DMS53 treated with DMSO at 0.1 percent for 48 hours (cell line): ENCODE measurements at regions not wholly inside any gene's neighbourhood (a gene's known extent, or its start where the extent isn't known, plus 50 kb on each side); places are given as distances from the start of the nearest gene placed in this dataset.
"Not testable (repeated sequence)": the region's sequence is repeated elsewhere in the genome, so short reads cannot be mapped to it uniquely, and the experiment has no call there.

Source experiments
- DNase-seq: peaks from one replicate; lab custom pipeline; 2025; ENCODE audit not compliant: unreplicated experiment; lab: John Stamatoyannopoulos, UW

- DNase-seq = no peak
Measured at GRCh38 chr15:35210370-35210769, 125.3 kb upstream of the NANOGP8 start.

DNA sequence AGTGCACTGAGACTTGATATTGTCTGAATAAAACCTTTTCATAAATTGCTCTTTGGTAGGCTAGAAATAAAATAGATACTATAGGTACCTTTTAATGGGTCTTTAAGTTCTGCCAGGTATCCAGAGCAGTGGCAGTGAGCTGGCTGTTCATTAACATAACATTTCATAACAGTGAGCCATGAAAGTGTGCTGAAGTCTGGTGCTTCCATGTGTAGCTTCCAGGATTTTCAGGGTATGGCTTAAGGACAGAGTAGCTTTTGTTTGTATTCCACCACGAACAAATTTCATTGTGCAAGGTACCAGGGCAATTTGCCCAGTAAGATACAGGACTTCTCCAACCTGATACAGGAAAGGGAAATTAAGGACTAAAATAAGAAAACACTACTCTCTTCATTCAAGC is 124.7 kb upstream of the NANOGP8 start:
- no peak for DNase-seq

GRCh38 chr15:35208353-35208752 is 123.3 kb upstream of the NANOGP8 start:
- no peak for DNase-seq

DNA sequence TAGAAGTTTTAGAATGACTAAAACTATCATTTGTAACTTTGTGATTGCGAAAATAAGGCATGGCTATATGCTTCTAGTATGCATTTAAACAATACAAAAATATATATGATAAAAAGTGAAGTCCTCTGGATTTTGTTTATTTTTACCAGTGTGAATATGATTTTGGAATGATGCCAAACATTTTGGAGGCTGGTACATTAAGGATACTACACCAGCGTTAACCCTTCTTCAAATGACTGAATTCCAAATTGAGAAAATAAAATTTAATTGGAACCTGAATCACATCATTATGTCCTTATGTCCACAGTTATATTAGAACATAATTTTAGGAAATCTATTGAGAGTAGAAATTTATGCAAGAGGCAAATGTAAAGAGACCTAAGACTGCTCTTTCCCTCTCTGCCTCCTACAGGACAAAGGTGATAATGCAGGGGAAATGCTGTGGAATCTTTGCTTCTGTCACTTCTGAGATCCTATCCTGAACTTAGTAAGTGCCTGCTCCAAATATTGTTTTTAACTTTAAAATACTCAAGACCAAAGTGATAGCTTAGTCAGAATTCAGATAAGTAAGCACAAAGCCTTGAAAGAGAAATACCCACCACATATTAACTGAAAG is 121.1 kb upstream of the NANOGP8 start:
- no peak for DNase-seq

- no peak for DNase-seq
Measured at GRCh38 chr15:35198197-35198596, 113.1 kb upstream of the NANOGP8 start.

DNA sequence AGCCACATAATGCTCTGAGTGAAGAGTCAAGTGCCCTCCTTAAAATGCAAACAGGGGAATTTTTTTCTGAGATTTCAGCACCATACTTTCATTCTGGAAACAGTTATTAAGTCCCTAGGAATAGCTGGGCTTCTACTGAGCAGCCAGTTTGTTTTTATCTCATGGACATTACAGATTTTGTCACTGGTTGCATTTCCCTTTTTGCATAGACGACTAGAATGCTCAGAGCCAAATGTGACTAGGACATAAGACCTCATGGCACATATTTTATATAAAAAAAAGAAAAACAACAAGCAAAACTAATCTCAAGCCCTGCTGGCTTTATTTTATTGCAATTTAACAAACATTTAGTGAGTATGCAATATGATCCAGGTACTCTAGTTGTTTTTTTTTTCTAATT is 112.7 kb upstream of the NANOGP8 start:
- no peak for DNase-seq

- DNase-seq = no peak
Measured at GRCh38 chr15:35197306-35197705, 112.2 kb upstream of the NANOGP8 start.

- no peak for DNase-seq
Measured at GRCh38 chr15:35196273-35196672, 111.2 kb upstream of the NANOGP8 start.

DNA sequence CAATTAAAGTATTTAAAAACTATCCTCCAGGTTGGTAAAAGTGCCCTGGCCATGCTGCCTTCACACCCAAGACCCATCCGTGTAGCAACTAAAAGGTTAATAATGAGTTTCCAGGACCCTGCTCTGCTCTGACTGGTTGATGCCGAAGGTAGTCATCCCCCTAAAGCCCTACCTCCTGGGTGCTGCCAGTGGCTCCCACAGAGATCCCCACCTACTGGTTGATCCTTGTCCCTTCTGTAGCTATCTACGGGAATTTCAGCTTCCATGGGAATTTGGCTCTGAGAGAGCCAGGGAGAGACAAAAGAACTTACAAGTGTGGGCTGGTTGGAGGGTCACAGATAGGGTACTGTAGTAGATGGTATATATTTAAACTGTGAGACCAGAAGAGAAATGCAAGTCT is 110.6 kb upstream of the NANOGP8 start:
- no peak for DNase-seq

- no peak for DNase-seq
Measured at GRCh38 chr15:35195031-35195430, 109.9 kb upstream of the NANOGP8 start.

DNA sequence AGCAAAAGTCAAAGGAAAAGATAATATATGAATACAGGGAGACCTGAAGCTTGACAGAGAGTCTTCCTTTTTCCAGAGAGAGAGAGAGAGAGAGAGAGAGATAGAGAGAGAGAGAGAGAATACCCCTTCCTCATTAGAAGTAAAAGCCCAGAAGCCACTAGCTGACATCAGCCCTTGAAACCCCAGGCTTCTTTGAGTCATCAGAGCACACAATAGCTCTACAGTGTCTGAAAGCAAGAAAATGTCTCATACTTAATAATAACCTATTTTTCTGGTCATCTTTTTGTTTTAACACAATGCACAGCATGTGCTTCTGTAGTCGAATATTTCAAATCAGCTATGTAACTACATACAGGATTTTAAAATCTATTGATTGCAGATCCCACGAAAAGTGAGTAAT is 109.2 kb upstream of the NANOGP8 start:
- DNase-seq = no peak

DNA sequence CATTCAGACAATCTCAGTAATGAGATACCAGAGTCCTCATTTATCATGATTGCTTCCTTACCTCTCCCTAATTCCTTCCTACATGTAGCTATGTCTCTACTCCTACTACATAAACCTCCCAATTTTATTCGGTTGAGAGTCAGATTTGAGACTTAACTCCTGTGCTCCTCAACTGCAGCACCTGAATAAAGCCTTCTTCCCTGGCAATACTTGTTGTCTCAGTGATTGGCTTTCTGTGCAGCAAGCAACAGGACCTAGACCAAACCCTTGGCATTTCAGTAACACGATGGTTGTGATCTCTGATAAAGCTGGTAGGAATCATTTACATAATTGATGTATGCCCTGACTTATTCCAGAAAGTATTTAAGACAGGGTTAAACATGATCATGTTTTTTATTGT is 106.7 kb upstream of the NANOGP8 start:
- no peak for DNase-seq

DNA sequence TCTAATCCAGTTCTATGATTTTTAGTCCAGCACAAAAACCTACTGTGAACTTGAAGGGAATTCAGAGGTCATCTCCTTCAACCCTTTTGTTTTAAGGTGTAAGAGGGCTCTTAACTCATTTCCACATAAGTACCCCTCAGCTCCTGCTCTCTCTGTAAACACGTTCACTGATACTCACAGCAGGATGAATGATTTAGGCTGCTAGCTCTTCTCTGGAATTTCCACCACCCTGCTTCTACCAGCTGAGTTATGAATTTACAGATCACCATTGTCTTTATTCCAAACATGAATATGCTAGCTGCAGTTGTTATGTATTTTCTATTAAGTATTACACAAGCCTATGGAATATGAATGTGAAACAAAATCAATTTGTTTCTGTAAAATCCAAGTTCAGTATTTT is 101.3 kb upstream of the NANOGP8 start:
- DNase-seq = no peak

DNA sequence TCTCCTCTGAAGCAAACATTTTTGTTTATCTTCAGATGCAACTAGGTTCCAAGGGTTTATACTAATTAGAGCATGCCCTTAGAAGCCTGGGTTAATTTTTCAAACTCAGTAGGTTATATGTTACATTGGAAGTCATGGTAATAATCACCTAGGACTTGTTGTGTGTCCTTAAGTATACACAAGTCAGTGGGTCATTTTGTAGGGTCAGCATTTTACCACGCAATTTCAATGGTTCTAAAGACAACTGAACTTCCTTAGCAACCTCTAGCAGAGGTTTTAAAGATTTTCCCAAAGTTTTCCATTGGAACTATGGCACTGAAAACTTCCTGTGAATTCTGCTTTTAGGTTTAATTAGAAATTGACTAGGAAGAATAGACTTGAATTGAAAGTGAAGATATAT is 99.6 kb upstream of the NANOGP8 start:
- DNase-seq = no peak

GRCh38 chr15:35182841-35183479 is 97.9 kb upstream of the NANOGP8 start:
- no peak for DNase-seq

- DNase-seq = no peak
Measured at GRCh38 chr15:35181538-35181937, 96.4 kb upstream of the NANOGP8 start.

DNA sequence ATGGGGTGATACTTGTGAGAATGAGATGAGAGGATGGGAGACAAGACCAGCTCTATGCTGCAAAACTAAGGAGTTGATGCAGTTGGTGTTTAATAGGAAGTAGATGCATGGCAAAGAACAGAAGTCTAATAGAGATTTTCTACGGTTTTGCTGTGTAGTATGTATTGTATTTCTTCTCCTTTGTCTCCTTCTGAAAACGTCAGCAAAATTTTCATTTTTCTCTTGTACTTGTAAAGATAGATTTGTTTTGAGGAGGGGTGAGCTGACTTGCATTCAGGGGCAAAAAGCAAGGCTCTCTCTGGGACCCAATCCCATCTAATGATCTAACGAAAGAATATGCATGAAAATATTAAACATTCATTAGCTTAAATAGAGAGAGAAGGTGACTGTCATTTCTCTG is 94.6 kb upstream of the NANOGP8 start:
- DNase-seq = no peak

GRCh38 chr15:35178186-35178585 is 93.1 kb upstream of the NANOGP8 start:
- DNase-seq = not testable (repeated sequence)

DNA sequence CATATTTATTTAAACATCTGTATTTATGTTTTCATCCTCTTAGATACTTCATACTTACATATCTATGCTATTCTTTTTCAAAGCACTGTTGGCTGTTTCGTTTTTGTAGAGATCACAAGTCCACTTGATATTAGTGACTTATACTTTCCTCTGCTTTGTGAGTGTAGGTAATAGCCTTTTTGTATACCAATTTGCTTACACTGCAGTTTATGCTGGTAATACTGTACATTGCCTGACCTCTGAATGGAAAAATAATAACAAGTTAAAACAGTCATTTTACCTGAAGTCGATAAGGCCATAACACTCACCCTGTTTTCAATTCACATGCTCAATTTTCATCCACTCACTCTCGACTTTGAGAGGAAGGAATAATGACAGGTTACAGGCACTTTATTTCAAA is 89.9 kb upstream of the NANOGP8 start:
- no peak for DNase-seq

DNA sequence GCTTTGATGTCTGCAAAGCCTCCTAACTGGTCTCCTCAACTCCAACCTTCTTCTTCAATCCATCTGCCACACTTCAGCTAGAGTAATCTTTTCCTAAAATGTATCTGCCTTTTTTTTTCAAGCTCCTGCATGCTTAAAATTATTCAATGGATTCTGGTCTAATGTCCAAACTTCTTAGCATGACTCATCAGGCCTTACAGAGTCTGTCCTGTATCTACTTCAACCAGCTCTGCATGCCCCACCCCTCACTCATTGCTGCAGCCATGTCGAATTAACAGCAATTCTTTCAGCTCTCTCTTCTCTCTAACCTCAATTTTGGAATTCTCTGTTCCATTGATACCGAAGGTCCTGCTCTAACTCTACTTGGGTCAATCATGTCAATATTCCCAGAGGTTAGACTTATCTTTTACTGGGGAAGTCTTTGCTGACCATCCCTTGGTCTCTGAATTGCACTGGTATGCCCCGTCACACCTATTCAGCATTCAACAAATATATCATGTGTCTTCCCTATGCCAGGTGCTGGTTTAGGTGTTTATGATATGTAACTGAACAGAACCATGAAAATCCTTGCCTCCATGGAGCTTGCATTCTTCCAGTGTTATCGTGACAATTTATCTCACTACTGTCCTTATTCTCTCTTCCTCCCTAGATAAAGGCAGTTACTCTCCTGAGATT is 88.5 kb upstream of the NANOGP8 start:
- no peak for DNase-seq

GRCh38 chr15:35170207-35170606 is 85.1 kb upstream of the NANOGP8 start:
- no peak for DNase-seq

DNA sequence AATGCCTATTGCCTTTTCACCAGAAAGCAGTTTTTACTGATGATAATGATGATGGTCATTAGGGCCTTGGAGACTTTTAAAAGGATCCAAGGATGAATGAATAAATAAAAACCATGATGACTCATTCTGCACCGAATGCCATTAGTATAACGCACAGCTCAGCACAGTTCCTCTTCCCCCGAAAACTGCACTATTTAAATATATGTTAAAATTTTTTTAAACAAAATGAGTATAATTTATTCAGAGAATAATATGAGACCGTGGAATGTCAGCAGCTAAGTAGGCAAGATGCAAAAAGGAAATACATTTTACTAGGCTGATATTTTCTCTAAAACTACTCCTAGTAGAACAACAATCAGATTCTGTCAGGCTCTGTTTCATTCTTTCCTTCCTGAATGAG is 83.4 kb upstream of the NANOGP8 start:
- no peak for DNase-seq

- DNase-seq = no peak
Measured at GRCh38 chr15:35167675-35168074, 82.6 kb upstream of the NANOGP8 start.
